GM18508 (cell line): ENCODE measurements at regions not wholly inside any gene's neighbourhood (a gene's known extent, or its start where the extent isn't known, plus 50 kb on each side); places are given as distances from the start of the nearest gene placed in this dataset.

Source experiments
- ATAC-seq: cut with Tn5 transposase; IDR thresholded peaks from one replicate; pipeline ENCODE4 v1.9.1; 2021; ENCODE audit warnings: moderate number of reproducible peaks; ENCODE audit not compliant: insufficient read depth, unreplicated experiment

DNA sequence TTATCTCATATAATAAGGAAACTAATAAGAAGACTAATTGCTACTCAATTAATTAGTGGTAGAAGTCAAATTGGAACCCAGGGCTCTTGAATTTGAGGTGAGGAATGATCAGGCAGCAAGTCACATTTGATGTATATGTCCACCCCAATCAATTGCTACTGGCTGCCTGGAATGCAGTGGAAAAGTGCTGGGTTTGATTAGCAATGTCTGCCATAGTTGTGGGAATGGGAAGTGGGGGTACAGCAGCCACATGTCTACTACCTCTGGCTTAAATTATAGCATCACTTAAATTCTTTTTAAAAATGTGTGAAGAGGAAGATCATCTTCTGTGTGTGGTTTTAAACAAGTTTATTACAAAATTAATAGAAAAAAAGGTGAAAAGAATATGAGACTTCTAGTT lies 50.8 kb upstream of the NAV2 start:
- ATAC-seq = no peak

DNA sequence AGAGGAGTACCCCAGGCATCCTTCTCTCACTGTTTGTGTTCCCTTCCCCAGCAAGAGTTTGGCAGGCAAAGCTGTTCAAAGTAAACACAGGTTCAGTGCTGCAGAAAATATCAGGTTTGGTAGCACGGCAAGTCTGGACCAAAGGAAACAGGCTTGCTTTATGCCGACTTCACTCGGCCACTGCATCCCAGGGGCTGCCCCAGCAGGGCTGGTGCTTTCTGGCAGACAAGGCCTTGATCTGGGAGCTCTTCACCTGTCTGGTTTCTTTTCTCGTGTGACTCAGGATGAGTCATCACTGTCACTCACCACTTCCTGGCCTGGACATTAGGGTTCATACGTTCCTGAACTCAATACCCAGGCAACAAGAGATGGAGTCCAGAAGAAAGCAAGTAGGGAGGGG lies 52.6 kb upstream of the NAV2 start:
- peak; percentile 100 for ATAC-seq

DNA sequence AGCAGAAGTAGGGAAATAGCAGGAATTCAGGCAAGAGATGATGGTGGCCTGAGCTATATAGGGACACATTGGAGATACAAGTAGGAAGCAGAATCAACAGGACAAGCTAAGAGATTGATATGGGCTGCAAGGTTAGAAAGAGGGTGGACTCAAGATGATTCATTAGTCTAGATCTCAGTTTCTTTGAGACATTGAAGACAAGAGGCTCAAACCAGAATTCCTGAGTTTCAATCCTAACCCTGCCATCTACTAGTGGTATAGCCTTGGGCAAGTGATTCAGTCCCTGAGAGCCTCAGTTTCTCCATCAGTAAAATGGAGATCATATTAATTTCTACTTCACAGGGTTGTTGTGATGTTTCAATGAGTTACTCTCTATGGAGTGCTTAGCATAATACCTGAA lies 53.1 kb upstream of the NAV2 start:
- ATAC-seq = no peak

DNA sequence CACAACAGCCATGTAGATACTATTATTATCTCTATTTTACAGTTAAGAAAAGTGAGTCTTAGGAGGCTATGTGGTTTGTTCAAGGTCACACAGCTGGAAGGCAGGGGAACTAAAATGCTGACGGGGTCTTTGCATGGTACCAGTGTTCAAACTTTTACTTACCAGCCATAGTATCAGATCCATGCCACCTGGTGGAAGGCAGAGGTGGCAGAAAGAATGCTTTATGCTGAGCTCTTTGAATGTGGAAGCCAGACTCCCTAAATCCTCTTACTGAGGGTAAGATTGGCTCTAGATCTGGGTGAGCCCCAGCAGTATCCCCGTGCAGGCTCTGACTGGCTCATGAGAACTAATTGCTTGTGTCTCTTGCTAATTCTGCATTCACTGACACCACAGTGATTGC lies 54.3 kb upstream of the NAV2 start:
- ATAC-seq = no peak

DNA sequence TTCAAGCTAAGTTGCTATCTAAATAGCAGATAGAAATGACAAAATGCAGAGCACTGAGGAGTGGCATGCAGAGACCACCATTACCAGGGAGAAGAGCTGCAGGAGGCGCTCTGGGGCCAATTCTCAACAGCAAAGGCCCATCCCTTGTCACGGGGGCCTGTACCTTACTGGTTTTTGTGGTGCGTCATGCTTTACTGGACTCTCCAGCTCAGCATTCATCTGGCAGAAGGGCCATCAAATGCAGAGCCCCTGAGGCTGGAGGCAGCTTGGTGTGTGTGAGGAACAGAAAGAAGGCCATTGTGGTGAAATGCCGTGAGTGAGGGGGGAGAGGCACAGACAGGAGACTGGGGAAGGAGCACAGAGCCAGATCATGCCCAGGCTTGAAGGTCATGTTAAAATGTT lies 56.5 kb upstream of the NAV2 start:
- no peak for ATAC-seq

DNA sequence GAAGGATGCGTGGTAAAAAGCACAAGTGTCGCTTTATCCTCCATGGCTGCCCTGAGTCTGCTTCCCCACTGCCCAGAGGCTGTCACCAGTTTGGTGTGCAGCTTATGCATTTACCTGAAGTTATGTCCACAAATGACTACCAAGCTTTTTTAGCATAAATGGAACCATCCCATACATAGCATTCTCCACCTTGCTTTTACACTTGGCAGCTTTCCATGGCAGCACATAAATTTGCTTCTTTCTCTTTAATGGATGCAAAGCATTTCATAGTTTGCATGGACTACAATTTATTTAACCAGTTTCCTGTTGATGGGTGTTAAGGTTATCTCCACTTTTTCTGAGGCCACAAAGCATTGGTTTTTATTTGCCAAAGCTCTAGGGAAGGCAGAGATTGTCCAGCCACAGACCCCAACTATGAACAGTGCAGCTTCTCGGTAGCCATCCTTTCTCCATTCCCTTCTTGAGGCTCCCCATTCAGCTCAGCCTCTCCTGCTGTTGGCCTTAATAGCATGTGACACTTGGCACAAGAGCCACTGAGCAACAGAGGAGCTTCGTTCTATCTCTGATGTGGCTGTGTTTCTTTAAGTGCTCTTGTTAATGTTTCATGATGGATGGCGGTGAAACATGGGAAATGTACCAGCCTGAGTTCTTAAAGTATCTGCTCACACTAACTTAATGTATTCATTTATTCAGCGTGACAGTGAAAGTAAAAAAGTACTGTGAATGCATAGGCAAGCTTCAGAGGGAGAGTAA lies 59.8 kb upstream of the NAV2 start:
- no peak for ATAC-seq

GRCh38 chr11:19651653-19652052 lies 61.0 kb upstream of the NAV2 start:
- no peak for ATAC-seq

- ATAC-seq = no peak
Observed at GRCh38 chr11:19651028-19651427, 61.6 kb upstream of the NAV2 start.

DNA sequence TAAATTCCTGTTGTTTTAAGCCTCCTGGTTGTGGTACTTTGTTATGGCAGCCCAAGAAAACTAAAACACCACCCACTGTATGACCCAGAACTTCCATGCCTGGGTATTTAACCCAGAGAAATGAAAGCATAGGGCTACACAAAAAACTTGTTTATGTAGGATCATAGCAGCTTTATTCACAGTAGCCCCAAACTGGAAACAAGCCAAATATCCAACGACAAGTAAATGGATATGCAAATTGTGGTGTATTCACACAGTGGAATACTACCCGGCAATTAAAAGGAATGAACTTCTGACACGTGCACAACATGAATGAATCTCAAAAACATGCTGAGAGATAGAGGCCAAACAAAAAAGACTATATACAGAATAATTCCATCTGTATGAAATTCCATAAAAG lies 62.2 kb upstream of the NAV2 start:
- ATAC-seq = no peak

GRCh38 chr11:19649751-19650150 lies 62.9 kb upstream of the NAV2 start:
- ATAC-seq = no peak

GRCh38 chr11:19648321-19648720 lies 64.3 kb upstream of the NAV2 start:
- ATAC-seq = no peak

- no peak for ATAC-seq
Observed at GRCh38 chr11:19647816-19648215, 64.8 kb upstream of the NAV2 start.

DNA sequence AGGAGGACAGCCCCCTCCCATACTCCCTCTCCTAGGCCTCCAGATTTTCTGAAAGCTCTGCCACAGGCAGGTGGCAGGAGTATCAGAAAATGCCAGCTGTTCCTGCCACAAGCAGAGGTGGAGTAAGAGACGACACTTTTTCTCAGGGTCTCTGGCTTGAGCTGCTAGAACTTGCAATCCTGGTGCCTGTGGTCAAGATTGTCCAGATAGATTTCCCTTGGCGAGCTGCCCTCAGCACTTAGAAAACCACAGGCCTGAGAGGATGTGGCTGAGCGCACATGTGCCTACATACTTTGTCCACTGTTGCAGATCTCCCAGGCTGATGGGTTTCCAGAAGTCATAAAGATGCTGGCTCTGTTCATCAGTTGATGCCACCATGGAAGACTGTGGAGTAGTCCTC lies 65.7 kb upstream of the NAV2 start:
- ATAC-seq = no peak

- no peak for ATAC-seq
Observed at GRCh38 chr11:19646308-19646707, 66.3 kb upstream of the NAV2 start.

- no peak for ATAC-seq
Observed at GRCh38 chr11:19644316-19644715, 68.3 kb upstream of the NAV2 start.

- no peak for ATAC-seq
Observed at GRCh38 chr11:19642185-19643158, 70.2 kb upstream of the NAV2 start.

DNA sequence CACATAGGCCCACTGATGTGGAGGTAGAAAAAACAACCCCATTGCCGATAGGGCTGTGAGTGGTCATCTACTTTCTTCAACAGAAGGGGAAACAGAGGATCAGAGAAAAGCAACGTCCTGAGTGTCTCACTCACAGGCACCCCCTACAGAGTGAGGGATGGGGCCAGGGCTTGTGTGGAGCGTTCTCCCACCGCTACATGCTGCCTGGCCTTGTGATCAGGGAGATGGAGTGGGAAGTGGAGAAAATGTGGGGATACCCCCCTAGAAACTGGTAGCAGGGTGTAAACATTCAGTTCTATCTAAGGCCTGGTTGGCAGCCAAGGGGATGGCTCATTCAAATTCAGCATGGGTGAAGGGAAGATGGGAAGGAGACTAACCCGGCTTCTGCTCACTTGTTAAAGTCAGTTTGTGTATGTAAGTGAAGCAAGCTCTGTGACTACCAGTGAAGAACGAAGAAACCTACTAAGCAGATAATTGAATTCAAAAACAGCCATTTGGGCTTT lies 73.0 kb upstream of the NAV2 start:
- no peak for ATAC-seq

GRCh38 chr11:19635332-19635731 lies 77.3 kb upstream of the NAV2 start:
- ATAC-seq = no peak

DNA sequence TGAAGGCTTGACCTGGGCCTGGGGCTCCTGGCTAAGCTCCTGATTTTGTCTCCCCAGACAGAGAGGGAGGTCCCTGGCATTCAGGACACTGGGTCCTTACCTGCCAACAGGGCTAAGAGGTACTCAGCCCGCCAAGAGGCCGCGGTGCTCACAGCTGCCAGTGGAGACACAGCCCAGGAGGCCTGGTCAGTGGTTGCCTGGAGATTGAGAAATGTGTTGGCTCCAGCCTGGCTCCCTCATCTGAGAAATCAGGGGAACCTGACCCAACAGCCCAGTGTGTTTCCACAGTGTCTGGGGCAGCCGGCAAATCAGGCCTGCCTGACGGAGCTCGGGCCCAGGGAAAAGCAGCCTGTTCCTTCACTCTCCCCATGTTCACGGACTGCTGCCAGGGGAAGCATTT lies 79.4 kb upstream of the NAV2 start:
- ATAC-seq = no peak

DNA sequence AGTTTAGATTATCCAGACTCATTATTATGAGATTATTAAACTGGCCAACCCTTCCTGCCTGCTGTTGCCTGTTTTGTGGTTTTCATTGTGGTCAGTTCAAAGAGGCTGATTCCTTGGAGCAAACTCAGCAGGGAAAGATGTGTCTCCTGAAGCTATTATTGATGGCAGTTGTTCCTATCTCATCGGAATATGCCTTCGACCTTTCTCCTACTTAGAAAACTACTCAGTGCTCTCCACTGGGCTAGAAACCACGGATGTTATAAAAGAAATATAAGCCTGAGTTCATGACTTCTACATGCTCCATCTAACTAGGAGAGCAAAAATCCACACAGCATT lies 80.2 kb upstream of the NAV2 start:
- ATAC-seq = no peak

GRCh38 chr11:19631712-19632498 lies 80.7 kb upstream of the NAV2 start:
- ATAC-seq = no peak
